Cardiac muscle cell (in vitro differentiated cells and primary cell): ENCODE measurements at regions not wholly inside any gene's neighbourhood (a gene's known extent, or its start where the extent isn't known, plus 50 kb on each side); places are given as distances from the start of the nearest gene placed in this dataset.

Experiments
- DNase-seq, 2 donors: peaks; one replicate each; pipeline versions ENCODE4 v3.0.0 to v3.0.0-alpha.2; 2010 to 2017; ENCODE audit warnings: low read depth in 1 of 2, low spot score in 1 of 2
- H3K27ac ChIP-seq: fragments of 200-600 bp; sonication (generic); 2 replicates; pipeline ENCODE4 v1.5.1; 2016
- H3K27me3 ChIP-seq: fragments of 200-600 bp; sonication (generic); 2 replicates; pipeline ENCODE4 v1.6.0; 2016; ENCODE audit warnings: control low read depth
- H3K36me3 ChIP-seq: fragments of 200-600 bp; sonication (generic); 2 replicates; pipeline ENCODE4 v1.5.1; 2016; ENCODE audit warnings: control low read depth
- H3K4me1 ChIP-seq: fragments of 200-600 bp; sonication (generic); 2 replicates; pipeline ENCODE4 v1.8.1; 2017; ENCODE audit warnings: low read depth, mild to moderate bottlenecking, mixed run types
- H3K4me3 ChIP-seq: fragments of 200-600 bp; sonication (generic); 2 replicates; pipeline ENCODE4 v1.5.1; 2016; ENCODE audit warnings: mild to moderate bottlenecking
- H3K9me3 ChIP-seq: fragments of 200-600 bp; sonication (generic); 2 replicates; pipeline ENCODE4 v1.5.1; 2017; ENCODE audit warnings: low read depth, mild to moderate bottlenecking, control low read depth
- TF ChIP-seq, protein P1 (sequence below): IDR thresholded peaks from 2 replicates; pipeline ENCODE4 v1.5.1; 2012; ENCODE audit warnings: low read depth, mild to moderate bottlenecking, low read length

DNA sequence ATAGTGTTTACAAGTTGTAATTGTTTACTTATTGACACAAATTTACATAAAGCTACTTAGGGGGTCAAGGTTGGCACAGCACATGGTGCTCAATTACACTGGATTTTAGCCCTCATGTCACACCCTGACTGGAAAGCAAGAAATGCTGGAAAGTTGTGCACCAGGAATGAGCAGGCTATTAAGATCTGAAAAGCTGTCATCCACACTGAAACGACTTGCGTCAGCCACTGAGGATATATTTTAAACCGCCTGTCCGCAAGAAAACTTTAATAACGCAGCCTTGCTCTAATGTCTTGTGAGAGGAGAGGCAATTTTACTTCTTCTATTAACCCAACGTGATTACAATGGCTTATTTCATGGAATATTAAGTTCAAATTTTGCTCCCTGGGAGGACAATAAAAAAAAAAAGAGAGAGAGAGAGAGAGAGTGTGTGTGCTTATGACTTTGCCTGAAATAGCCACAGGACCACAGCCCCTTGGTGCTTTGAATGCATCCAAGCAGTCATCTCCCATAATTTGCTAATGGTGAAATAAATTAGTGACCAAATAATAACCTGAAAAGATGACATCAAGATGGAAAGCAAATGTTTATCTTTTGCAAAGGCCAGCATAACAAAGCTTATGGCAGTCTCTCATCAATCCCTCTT lies 425.4 kb upstream of the PSMD7 start:
- Histone ChIP-seq H3K4me1 (no peaks in the 10 kb centered on the region), H3K9me3 (no peaks in the 10 kb centered on the region), H3K4me3 (no peak overlapping the region), H3K27ac (no peak overlapping the region), H3K27me3 (no peaks in the 10 kb centered on the region), H3K36me3 (no peaks in the 10 kb centered on the region)
- no peak for DNase-seq
- TF ChIP-seq, protein P1, sequence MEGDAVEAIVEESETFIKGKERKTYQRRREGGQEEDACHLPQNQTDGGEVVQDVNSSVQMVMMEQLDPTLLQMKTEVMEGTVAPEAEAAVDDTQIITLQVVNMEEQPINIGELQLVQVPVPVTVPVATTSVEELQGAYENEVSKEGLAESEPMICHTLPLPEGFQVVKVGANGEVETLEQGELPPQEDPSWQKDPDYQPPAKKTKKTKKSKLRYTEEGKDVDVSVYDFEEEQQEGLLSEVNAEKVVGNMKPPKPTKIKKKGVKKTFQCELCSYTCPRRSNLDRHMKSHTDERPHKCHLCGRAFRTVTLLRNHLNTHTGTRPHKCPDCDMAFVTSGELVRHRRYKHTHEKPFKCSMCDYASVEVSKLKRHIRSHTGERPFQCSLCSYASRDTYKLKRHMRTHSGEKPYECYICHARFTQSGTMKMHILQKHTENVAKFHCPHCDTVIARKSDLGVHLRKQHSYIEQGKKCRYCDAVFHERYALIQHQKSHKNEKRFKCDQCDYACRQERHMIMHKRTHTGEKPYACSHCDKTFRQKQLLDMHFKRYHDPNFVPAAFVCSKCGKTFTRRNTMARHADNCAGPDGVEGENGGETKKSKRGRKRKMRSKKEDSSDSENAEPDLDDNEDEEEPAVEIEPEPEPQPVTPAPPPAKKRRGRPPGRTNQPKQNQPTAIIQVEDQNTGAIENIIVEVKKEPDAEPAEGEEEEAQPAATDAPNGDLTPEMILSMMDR: no peak

DNA sequence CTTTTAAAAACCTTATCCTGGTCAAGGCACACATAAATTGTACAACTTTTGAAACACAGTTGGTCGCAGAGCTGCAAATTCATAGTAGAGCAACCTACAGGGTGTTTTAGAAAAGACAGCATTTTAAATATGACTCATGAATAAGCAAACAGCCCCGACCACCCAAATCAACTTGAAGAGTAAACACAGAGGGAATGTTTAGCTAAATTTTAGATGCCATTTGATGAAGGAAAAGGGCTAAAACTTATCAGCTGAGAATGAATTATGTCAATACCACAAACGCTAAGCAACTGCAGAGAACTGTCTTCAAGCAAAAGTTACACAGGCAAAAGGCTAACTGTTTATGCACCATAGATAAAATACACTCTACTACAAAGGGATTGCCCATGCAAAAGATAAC lies 427.5 kb upstream of the PSMD7 start:
- no peak overlapping the region for H3K27ac ChIP-seq
- H3K4me3 ChIP-seq: no peak overlapping the region
- no peaks in the 10 kb centered on the region for H3K36me3 ChIP-seq
- no peaks in the 10 kb centered on the region for H3K9me3 ChIP-seq
- H3K27me3 ChIP-seq: no peaks in the 10 kb centered on the region
- TF ChIP-seq, protein P1: no peak
- DNase-seq: no peak
- H3K4me1 ChIP-seq: no peaks in the 10 kb centered on the region

DNA sequence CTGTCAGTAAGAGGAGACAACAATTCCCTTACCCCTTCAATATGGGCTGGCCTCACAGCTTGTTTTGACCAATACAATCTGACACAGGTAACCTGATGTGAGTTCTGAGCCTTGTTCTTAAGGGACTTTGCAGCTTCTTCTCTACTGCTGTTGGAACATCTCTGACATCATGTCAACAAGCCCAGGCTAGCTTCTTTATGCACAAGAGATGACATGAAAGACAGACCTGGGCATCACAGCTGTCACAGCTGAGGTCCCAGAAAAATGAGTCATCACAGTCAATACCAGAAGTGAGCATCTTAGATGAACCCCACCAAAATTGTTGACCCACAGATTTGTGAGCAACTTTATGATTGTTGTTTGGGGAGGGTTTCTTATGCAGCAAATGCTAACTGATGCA lies 431.7 kb upstream of the PSMD7 start:
- H3K4me1 ChIP-seq: peaks cover 11% of the 10 kb centered on the region
- no peak for DNase-seq
- no peaks in the 10 kb centered on the region for H3K36me3 ChIP-seq
- H3K27ac ChIP-seq: no peak overlapping the region
- no peaks in the 10 kb centered on the region for H3K9me3 ChIP-seq
- TF ChIP-seq, protein P1: no peak
- no peak overlapping the region for H3K4me3 ChIP-seq
- H3K27me3 ChIP-seq: no peaks in the 10 kb centered on the region

DNA sequence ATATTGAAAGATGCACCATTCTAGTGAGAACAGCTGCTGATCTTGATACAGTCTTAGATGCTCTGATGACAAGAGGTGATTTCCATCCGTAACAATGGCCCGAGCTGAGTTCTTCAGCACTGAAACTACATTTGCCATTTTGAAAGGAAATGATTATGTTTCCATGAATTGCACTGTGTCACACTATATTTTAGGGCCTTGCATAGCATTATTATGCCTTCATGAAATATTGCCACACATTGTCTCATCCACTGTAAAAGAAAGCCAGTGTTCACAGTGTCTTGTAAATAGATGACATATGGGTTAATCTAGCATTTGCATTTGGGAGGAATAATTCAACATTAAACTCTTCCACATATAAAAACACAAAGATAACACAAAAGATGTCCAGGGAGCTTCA lies 438.3 kb upstream of the PSMD7 start:
- Histone ChIP-seq H3K27me3 (no peaks in the 10 kb centered on the region), H3K4me1 (peaks cover 15% of the 10 kb centered on the region), H3K36me3 (no peaks in the 10 kb centered on the region), H3K9me3 (no peaks in the 10 kb centered on the region), H3K4me3 (no peak overlapping the region), H3K27ac (no peak overlapping the region)
- DNase-seq: no peak
- TF ChIP-seq, protein P1: no peak

DNA sequence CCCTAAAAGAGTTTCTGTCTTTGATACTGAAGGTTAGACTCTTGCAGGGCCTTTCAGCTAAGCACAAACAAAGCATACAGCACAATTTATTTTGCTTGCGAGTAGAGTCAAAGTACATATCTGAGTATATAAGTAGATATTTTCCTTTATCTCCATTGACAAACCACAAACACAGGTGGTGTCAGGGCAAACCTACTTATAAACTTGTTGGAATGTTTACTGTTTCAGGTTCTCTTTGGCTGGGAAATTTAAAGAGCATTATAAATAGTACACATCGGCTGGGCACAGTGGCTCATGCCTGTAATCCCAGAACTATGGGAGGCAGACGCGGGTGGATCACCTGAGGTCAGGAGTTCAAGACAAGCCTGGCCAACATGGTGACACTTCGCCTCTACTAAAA lies 442.6 kb upstream of the PSMD7 start:
- H3K9me3 ChIP-seq: no peaks in the 10 kb centered on the region
- no peak for DNase-seq
- TF ChIP-seq, protein P1: no peak
- H3K27me3 ChIP-seq: no peaks in the 10 kb centered on the region
- no peak overlapping the region for H3K27ac ChIP-seq
- H3K4me1 ChIP-seq: no peaks in the 10 kb centered on the region
- no peaks in the 10 kb centered on the region for H3K36me3 ChIP-seq
- no peak overlapping the region for H3K4me3 ChIP-seq

DNA sequence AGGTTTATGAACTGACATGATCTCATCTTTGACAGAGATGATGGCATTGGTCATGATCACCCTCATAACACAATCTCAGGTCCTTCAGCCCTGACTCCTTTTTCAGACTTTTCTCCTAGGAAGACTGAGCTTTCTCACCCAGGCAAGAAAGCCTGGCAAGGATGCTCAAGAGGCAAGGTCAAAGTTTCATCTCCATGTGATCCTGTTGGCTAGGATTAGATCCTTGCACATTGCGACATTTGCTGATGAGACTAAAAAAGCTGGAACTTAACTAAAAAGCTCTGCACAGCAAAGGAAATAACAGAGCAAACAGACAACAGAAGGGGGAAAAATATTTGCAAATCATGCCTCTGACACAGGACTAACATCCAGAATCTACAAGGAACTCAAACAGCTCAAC lies 444.1 kb upstream of the PSMD7 start:
- no peak overlapping the region for H3K4me3 ChIP-seq
- DNase-seq: no peak
- TF ChIP-seq, protein P1: no peak

More for the DNA sequence above, 444.1 kb upstream of the PSMD7 start:
- H3K27ac ChIP-seq: no peak overlapping the region
- H3K4me1 ChIP-seq: no peaks in the 10 kb centered on the region
- H3K27me3 ChIP-seq: no peaks in the 10 kb centered on the region
- H3K9me3 ChIP-seq: no peaks in the 10 kb centered on the region
- no peaks in the 10 kb centered on the region for H3K36me3 ChIP-seq
